GM19324 (cell line): ENCODE measurements at regions not wholly inside any gene's neighbourhood (a gene's known extent, or its start where the extent isn't known, plus 50 kb on each side); places are given as distances from the start of the nearest gene placed in this dataset.

Experiments used
- ATAC-seq: cut with Tn5 transposase; IDR thresholded peaks from one replicate; pipeline ENCODE4 v1.9.1; 2021; ENCODE audit warnings: mild to moderate bottlenecking, moderate library complexity; ENCODE audit not compliant: unreplicated experiment, low FRiP score

GRCh38 chr1:29501227-29501976 is 265.1 kb downstream of the PTPRU start:
- ATAC-seq = no peak

DNA sequence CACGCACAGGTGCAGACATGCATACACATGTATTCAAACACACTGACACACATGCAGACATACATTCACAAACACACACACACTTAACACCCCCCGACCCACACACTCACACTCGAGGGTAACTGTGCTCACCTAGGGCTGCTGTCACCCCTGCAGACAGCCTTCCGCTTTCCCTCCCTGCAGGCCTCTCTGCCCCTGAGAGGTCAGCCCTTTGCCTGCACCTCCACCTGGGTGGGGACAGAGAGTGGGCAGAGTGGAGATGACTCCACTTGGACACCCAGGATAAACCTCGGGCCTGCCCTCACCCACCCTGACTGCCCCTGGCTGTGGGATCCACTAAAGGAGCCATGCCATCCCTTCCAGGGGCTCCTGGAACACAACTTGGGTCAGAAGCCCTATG is 264.3 kb downstream of the PTPRU start:
- ATAC-seq = no peak

DNA sequence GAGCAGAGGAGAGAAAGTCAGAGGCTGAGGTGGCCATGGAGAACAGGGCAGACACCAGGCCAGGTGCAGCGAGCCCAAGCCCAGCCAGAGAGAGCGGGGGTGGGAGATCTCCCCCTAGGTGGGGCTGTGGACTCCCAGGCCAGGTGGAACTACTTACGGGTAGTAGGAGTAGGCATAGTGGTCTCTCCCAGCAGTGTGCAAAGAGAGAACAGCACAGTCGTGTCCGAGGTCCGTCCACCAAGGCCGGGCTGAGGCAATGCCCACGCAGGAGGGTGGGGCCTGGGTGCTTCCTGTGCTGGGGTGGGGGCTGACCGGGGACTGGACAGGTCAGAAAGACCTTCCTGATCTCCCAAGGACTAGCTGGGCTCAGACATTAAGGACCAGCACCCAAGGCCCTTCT is 263.7 kb downstream of the PTPRU start:
- ATAC-seq = no peak

DNA sequence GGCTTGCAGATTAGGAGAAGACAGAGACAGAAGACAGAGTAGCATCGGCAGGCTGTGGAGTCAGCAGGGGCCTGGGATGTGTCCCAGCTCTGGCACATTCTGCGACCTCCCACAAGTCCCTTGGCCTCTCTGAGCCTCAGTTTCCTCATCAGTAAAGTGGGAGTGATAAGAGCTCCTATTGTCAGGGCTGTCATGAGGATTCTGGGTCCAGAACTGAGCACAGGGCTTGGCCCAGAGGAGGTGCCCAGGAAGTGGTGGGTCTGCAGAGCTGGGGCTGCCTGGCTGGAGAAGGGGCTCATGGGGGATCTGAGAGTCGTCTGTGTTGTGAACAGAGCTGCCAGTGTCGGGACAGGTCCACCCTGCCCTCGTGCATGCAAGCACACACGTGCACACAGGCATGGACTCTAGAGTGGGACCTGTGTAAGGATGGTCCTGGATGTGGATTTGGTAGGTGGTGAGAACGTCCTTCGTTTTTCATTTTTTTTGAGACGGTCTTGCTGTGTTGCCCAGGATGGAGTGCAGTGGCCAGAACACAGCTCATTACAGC is 262.9 kb downstream of the PTPRU start:
- no peak for ATAC-seq

DNA sequence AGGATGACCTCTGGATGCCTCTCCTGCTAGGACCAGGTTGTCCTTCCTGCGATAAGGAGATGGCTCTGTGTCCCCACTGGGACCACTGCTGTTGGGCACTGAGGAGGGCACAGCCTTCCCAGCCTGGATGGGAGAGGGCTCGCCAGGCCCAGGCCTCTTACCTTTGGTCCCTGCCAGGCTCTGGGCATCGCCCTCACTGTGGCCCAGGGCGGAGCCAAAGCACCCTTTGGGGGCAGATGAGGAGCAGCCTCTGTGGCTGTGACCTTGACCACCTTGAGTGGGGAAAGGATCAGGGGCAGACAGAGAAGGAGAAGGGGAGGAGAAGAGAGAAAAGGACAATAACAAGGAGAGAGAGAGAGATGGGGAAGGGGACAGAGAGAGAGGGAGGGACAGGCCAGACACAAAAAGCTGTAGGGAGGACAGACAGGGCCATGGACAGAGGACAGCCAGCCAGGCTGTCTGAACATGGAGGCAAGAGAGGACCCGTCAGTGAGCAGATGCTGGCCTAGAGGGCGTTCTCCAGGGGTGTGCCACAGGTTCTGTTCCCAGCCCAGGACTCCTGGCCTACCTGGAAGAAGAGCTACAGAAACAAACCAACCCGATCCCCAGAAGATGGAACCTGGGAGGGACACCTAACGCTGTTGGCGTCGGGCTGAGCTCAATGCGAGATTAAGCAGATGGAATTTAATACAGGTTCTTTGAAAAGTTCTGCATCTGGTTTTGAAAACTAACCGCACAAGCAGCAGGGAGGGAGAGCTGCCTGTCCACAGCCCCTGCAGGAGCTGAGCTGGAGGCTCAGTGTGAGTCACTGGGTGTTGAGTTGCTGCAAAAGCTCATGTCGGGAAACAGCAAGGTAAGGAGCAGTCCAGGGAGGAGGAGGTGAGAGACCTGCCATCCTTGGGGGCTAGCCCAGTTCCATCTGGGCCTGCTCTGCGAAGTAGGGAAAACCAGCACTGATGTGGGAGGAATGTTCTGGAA is 262.1 kb downstream of the PTPRU start:
- no peak for ATAC-seq

GRCh38 chr1:29497395-29498125 is 261.2 kb downstream of the PTPRU start:
- no peak for ATAC-seq

DNA sequence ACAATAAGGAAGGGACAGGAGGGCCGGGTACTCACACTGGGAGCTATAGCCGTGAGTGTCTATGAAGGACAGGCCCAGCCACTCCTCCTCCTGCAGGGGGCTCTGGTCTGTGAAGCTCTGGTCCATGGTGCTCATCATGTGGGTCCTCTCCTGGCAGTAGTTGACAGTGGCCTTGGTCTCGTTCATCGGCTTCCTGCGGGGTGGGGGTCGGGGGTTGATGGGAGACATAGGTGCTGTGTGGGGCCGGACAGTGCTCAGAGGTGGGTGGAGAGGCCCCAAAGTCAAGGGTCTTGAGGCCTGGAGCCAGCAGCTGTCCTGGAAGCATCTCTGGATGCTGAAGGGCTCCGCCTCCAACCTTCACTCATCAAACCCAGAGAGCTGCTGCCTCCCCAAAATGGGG is 260.4 kb downstream of the PTPRU start:
- no peak for ATAC-seq

DNA sequence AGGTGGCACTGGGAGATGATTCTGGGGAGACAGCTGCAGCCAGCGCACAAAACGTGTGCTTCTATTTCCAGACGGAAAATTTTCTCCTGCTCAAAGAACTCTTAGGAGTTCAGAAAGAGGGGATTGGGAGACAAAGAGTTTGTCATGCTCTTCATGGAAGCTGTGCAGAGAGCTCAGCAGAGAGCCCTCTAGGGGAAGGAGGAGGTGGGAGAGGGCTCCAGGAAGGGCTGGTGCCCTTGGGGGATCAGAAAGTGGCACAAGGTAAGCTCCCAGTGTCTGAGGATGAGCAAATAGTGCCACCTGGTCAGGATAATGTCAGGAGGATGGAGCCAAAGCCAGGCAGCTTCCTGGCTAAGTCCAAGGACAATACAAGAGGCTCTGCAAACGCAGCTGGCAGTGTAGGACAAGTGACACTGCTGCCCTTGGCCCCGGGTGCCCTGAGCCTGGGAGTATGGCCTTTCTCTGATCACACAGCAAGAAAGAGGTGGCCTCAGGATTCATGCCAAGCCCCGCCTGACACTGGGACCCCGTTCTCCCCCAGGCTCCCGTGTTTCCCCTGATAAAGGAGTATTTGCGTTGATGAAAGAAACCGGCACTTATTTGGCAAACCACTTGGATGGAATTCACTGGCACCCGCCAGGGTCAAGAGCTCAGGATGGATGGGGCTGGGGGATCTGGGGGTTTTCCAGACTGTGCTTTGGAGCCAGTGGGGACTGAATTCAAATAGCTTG is 254.0 kb downstream of the PTPRU start:
- ATAC-seq = no peak

GRCh38 chr1:29489471-29489870 is 253.1 kb downstream of the PTPRU start:
- ATAC-seq = no peak

DNA sequence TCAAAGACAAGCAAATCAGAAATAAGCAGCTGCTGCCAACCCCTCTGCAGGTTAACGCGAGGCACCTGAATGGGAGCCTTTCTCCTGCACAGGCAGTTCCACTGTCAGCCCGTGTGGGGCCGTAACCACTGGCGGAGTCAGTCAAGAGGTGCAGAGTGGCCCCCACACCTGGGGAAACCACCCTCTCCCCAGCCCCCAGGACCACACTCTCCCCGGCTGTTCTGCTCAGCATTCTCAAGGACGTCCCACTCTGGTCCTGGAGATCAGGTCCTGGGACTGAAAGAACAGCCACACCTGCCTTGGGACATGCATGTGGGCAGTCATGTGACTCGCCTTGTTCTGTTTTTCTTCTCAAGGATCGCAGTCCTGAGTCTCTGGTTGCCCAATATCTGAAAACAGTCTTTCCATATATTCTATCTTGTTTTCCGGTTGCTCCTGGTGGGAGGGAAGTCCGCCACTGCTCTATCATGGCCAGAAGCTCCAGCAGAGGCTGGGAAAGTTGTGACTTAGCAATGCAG is 252.5 kb downstream of the PTPRU start:
- no peak for ATAC-seq

- no peak for ATAC-seq
These were observed 251.9 kb downstream of the PTPRU start for GRCh38 chr1:29488086-29488793.

DNA sequence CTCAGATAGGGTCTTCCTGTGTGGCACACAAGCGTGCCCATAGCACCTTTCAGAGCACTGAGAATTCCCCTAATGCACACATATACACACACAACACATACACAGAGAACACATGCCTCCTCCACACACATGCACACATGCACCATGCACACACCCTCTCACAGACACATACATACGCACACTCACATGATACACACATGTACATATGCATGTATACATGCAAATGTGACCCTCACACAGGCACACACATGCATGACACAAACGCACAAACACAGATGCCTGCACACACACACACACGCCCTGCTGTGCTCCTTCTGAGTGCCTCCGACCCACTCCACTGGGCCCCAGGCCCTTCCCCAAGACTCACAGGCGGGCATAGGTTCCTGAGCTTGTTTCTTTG is 251.0 kb downstream of the PTPRU start:
- no peak for ATAC-seq

- no peak for ATAC-seq
These were observed 249.0 kb downstream of the PTPRU start for GRCh38 chr1:29485096-29485925.

DNA sequence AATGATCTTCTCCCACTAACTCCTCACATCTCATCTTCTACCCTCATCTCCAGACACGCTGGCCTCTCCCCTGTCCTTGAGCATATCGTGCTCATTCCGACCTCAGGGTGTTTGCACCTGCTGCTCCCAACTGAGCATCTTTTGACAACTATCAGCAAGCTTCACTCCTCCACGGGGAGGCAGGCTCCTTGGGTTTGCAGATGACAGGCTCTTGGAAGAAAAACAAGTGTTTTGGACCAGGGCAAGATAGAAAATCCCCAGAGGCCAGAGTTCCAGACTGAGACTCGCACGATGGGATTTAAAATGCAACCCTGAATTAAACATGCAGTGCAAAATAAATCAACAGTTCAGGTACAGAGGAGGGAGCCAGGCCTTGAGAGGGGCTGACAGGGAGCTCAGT is 246.7 kb downstream of the PTPRU start:
- no peak for ATAC-seq

DNA sequence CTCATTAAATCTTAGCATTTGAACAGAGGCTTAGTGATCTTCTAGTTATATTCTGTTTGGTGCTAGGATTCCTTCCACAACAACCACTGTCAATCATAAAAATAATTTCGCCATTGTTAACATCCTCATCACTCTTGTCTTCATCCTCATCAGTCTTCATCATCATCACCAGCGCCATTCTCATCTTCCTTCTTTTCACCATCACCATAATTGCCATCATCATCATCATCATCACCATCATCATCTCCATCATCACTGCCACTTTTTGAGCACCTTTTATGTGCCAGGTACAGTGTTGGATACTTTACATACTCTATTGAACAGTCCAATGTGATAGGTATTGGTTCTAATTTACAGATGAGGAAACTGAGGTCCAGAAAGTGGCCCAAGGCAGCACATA is 245.7 kb downstream of the PTPRU start:
- no peak for ATAC-seq

GRCh38 chr1:29481031-29481430 is 244.7 kb downstream of the PTPRU start:
- no peak for ATAC-seq

DNA sequence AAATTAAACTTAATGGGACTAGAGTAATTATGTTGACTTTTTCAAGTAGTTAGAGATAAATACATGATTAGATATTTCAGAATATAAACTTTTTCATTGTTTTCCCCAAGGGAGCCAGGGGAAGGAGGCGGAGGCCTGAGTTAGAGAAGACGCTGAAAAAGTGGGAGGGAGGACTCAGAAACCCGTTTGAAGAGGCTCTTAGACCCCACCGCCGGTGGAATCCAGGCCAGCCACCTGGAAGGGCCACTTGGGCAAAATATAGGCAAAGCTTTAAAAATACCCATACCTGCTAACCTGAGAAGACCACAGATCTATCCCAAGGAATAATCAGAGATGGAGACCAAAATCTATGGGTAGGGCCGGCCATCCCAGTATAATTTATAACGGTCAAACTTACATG is 242.6 kb downstream of the PTPRU start:
- ATAC-seq = no peak

DNA sequence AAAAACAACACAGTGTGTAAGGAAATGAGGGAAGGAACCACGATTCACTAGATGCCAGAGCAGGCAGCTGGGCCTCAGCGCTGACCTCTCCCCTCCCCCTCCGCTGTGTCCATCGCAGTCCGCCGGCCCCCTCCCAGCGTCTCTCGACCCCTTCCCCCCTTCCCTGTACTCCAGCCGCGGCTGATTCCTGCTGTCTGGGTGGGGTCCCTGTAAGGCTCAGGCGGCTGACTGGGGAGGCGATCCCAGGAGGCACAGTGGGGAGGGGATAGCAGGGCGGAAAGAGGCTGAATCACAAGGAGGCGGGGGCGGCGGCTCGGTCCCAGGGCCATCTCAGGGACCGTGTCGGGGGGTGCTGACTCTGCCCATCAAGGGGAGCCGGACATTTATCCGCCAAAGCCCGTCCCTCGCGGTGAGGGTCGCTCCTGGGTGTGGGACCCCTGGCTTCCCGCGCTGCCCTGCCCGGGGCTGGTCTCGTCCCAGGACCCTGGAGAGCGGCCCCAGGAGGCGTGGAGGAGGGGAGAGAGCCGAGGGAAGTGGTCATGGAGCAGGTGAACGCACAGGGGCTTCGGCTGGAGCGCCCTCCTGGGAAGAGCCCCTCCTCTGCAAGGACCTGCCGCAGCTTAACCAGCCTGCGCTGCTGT is 241.9 kb downstream of the PTPRU start:
- no peak for ATAC-seq
